Peyer's patch (tissue), 4 donors: ENCODE measurements at regions not wholly inside any gene's neighbourhood (a gene's known extent, or its start where the extent isn't known, plus 50 kb on each side); places are given as distances from the start of the nearest gene placed in this dataset.

ENCODE experiments used
- DNase-seq, 3 donors: peaks; one replicate each; pipeline ENCODE4 v3.0.0-alpha.2; 2017 to 2019
- H3K27ac ChIP-seq, 4 donors: fragments of 200-600 bp; sonication (generic); one replicate each; pipeline ENCODE4 v1.5.1; 2016 to 2019
- H3K27me3 ChIP-seq, 2 donors: fragments of 200-600 bp; sonication (generic); one replicate each; pipeline ENCODE4 v1.5.1; 2019
- H3K36me3 ChIP-seq, 3 donors: fragments of 200-600 bp; sonication (generic); one replicate each; pipeline ENCODE4 v1.5.1; 2016 to 2019
- H3K4me1 ChIP-seq, 4 donors: fragments of 200-600 bp; sonication (generic); one replicate each; pipeline ENCODE4 v1.5.1; 2016 to 2019
- H3K4me3 ChIP-seq, 4 donors: fragments of 200-600 bp; sonication (generic); 1 replicate in 3 of 4; 2 replicates in 1 of 4; pipeline ENCODE4 v1.5.1; 2016 to 2019; ENCODE audit warnings: mild to moderate bottlenecking in 1 of 4
- H3K9me3 ChIP-seq, 4 donors: fragments of 200-600 bp; sonication (generic); one replicate each; pipeline ENCODE4 v1.5.1; 2016 to 2019; ENCODE audit warnings: mild to moderate bottlenecking in 1 of 4
- POLR2A ChIP-seq, 2 donors: fragments of 450-650 bp; IDR thresholded peaks; one replicate each; pipeline ENCODE4 v1.5.1; 2017; ENCODE audit warnings: antibody characterized with exemption in 2 of 2, mild to moderate bottlenecking in 2 of 2, moderate library complexity in 2 of 2
- TF ChIP-seq, protein P1 (sequence below), 6 experiments: fragments of 450-650 bp in 4 of 6; fragments of 200-600 bp in 2 of 6; sonication (generic) in 1 of 6; IDR thresholded peaks; one replicate each; pipeline ENCODE4 v1.5.1; 2017 to 2019; ENCODE audit warnings: antibody characterized with exemption in 6 of 6, mild to moderate bottlenecking in 3 of 6, moderate library complexity in 1 of 6

GRCh38 chr7:12111422-12112405 is 99.4 kb upstream of the TMEM106B start:
- H3K27me3 ChIP-seq, result no peaks in the 10 kb centered on the region
- H3K4me3 ChIP-seq, result peak overlapping the region in 1 of 4 donors; percentile 24
- no peak for DNase-seq
- no peaks in the 10 kb centered on the region for H3K9me3 ChIP-seq
- no peaks in the 10 kb centered on the region for H3K36me3 ChIP-seq
- no peaks in the 10 kb centered on the region for H3K4me1 ChIP-seq
- no peak overlapping the region for H3K27ac ChIP-seq
- TF ChIP-seq POLR2A (IDR thresholded peaks at IDR 0.05), result no peak
- TF ChIP-seq, protein P1, sequence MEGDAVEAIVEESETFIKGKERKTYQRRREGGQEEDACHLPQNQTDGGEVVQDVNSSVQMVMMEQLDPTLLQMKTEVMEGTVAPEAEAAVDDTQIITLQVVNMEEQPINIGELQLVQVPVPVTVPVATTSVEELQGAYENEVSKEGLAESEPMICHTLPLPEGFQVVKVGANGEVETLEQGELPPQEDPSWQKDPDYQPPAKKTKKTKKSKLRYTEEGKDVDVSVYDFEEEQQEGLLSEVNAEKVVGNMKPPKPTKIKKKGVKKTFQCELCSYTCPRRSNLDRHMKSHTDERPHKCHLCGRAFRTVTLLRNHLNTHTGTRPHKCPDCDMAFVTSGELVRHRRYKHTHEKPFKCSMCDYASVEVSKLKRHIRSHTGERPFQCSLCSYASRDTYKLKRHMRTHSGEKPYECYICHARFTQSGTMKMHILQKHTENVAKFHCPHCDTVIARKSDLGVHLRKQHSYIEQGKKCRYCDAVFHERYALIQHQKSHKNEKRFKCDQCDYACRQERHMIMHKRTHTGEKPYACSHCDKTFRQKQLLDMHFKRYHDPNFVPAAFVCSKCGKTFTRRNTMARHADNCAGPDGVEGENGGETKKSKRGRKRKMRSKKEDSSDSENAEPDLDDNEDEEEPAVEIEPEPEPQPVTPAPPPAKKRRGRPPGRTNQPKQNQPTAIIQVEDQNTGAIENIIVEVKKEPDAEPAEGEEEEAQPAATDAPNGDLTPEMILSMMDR (IDR thresholded peaks at IDR 0.05), result no peak

DNA sequence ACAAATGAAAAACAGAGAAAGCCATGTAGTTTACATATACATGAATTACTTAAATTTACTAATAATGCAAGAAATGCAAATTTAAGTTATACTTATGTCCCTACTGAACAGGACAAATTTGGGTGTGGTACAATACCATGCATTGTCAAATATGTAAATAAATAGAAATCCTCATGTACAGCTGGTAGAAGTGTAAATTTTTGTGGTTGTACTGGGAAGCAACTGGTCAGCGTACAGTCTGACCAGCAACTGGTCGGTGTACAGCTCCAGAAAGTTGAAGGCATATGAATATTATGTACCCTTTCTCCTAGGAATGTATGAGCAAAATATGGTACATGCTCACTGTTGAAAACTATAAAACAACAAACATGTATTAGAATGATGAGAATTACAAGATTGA is 93.9 kb upstream of the TMEM106B start:
- H3K27ac ChIP-seq, result no peak overlapping the region
- H3K27me3 ChIP-seq, result no peaks in the 10 kb centered on the region
- no peaks in the 10 kb centered on the region for H3K4me1 ChIP-seq
- no peaks in the 10 kb centered on the region for H3K9me3 ChIP-seq
- H3K4me3 ChIP-seq, result no peak overlapping the region
- no peaks in the 10 kb centered on the region for H3K36me3 ChIP-seq
- DNase-seq, result no peak
- TF ChIP-seq POLR2A (IDR thresholded peaks at IDR 0.05), result no peak
- TF ChIP-seq, protein P1 (IDR thresholded peaks at IDR 0.05), result no peak

- H3K27me3 ChIP-seq, result no peaks in the 10 kb centered on the region
- H3K4me1 ChIP-seq, result no peaks in the 10 kb centered on the region
- no peak overlapping the region for H3K4me3 ChIP-seq
- no peaks in the 10 kb centered on the region for H3K36me3 ChIP-seq
- TF ChIP-seq, protein P1 (IDR thresholded peaks at IDR 0.05), result no peak
- TF ChIP-seq POLR2A (IDR thresholded peaks at IDR 0.05), result no peak
- no peak for DNase-seq
- H3K9me3 ChIP-seq, result no peaks in the 10 kb centered on the region
- H3K27ac ChIP-seq, result no peak overlapping the region
These were observed 91.3 kb upstream of the TMEM106B start for GRCh38 chr7:12119620-12120303.

- DNase-seq, result no peak
- no peaks in the 10 kb centered on the region for H3K9me3 ChIP-seq
- no peak overlapping the region for H3K4me3 ChIP-seq
- H3K27ac ChIP-seq, result no peak overlapping the region
- TF ChIP-seq, protein P1 (IDR thresholded peaks at IDR 0.05), result no peak
- TF ChIP-seq POLR2A (IDR thresholded peaks at IDR 0.05), result no peak
- H3K4me1 ChIP-seq, result no peaks in the 10 kb centered on the region
- no peaks in the 10 kb centered on the region for H3K27me3 ChIP-seq
- H3K36me3 ChIP-seq, result no peaks in the 10 kb centered on the region
These were observed 90.5 kb upstream of the TMEM106B start for GRCh38 chr7:12120632-12121031.

GRCh38 chr7:12123172-12123571 is 87.9 kb upstream of the TMEM106B start:
- DNase-seq, result no peak
- Histone ChIP-seq H3K36me3 (no peaks in the 10 kb centered on the region), H3K4me1 (no peaks in the 10 kb centered on the region), H3K9me3 (no peaks in the 10 kb centered on the region), H3K27ac (no peak overlapping the region), H3K27me3 (no peaks in the 10 kb centered on the region), H3K4me3 (no peak overlapping the region)
- TF ChIP-seq, protein P1 (IDR thresholded peaks at IDR 0.05), result no peak
- no peak for TF ChIP-seq POLR2A (IDR thresholded peaks at IDR 0.05)
